BLaER1 (cell line): ENCODE measurements at regions not wholly inside any gene's neighbourhood (a gene's known extent, or its start where the extent isn't known, plus 50 kb on each side); places are given as distances from the start of the nearest gene placed in this dataset.
"Not testable (repeated sequence)": the region's sequence is repeated elsewhere in the genome, so short reads cannot be mapped to it uniquely, and the experiment has no call there.

Source experiments
- H3K27ac ChIP-seq: shearing (Covaris generic); formaldehyde crosslinking; 2 replicates; pipeline ENCODE4 v1.8.1; 2022
- H3K27me3 ChIP-seq: shearing (Covaris generic); formaldehyde crosslinking; 2 replicates; pipeline ENCODE4 v1.8.1; 2022
- H3K36me3 ChIP-seq: shearing (Covaris generic); formaldehyde crosslinking; 2 replicates; pipeline ENCODE4 v1.8.1; 2022
- H3K4me1 ChIP-seq: shearing (Covaris generic); formaldehyde crosslinking; 2 replicates; pipeline ENCODE4 v1.8.1; 2022
- H3K4me2 ChIP-seq: shearing (Covaris generic); formaldehyde crosslinking; 2 replicates; pipeline ENCODE4 v1.8.1; 2022
- H3K4me3 ChIP-seq: shearing (Covaris generic); formaldehyde crosslinking; 2 replicates; pipeline ENCODE4 v1.8.1; 2022
- H3K9ac ChIP-seq: shearing (Covaris generic); formaldehyde crosslinking; 2 replicates; pipeline ENCODE4 v1.8.1; 2022
- H3K9me3 ChIP-seq: shearing (Covaris generic); formaldehyde crosslinking; 2 replicates; pipeline ENCODE4 v1.8.1; 2022
- H4K20me1 ChIP-seq: shearing (Covaris generic); formaldehyde crosslinking; 2 replicates; pipeline ENCODE4 v1.8.1; 2022
- Cebpa-rat ChIP-seq: shearing (Covaris generic); IDR thresholded peaks from 2 replicates; pipeline ENCODE4 v1.8.1; 2022

DNA sequence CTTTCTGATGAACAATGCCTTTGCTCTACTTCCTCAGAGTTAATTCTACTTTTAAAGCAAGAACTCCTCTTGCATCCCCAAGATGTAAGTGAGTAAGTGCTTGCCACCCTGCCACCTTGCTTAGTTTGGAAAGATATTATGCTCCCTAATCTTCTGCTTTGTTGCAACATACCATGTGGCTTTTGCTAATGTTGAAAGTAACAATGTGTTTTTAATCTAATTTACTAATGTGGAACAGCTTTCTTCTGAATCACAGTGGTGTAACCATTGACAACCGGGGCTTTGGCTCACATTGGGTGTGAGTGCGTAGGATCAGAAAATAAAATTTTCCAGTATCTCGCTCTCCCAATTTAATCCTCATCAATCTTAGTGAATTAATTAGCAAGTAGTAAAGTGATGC lies 254.1 kb upstream of the PTER start:
- Histone ChIP-seq H3K4me2 (no peak overlapping the region), H3K27me3 (peaks cover under 1% of the 10 kb centered on the region; the same call in 1 of the 2 replicates), H3K36me3 (no peaks in the 10 kb centered on the region), H3K4me3 (no peak overlapping the region), H3K9ac (no peak overlapping the region), H3K27ac (no peak overlapping the region), H3K9me3 (no peaks in the 10 kb centered on the region; the same call in 1 of the 2 replicates), H3K4me1 (no peaks in the 10 kb centered on the region), H4K20me1 (no peaks in the 10 kb centered on the region)
- TF ChIP-seq Cebpa-rat = no peak

DNA sequence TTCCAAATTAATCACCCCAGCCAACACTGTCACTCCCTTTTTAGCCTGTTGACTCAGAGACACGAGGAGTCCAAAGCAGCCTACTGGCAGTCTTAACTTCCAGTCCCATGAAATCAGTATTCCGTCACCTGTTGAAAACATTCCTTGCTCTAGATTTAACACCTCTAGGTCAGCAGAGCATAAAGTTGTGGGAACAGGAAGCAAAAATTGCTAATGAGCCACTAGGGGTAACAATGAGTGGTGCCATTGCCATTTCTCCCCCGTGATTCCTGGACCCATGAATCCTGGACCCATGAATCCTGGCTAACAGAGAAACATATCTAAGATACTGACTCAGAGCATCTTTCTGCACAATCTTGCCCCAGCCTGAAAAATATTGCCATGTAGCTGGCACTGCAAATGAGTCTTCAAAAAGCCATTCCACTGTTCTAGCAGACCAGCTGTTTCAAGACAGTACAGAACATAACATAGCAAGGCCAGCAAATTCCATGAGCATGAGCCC lies 252.7 kb upstream of the PTER start:
- Histone ChIP-seq H3K36me3 (no peaks in the 10 kb centered on the region), H3K4me3 (no peak overlapping the region), H4K20me1 (no peaks in the 10 kb centered on the region), H3K9ac (no peak overlapping the region), H3K4me1 (peaks cover 7% of the 10 kb centered on the region), H3K27me3 (peaks cover 3% of the 10 kb centered on the region; the same call in 1 of the 2 replicates), H3K4me2 (no peak overlapping the region), H3K9me3 (no peaks in the 10 kb centered on the region; the same call in 1 of the 2 replicates), H3K27ac (no peak overlapping the region)
- no peak for TF ChIP-seq Cebpa-rat

DNA sequence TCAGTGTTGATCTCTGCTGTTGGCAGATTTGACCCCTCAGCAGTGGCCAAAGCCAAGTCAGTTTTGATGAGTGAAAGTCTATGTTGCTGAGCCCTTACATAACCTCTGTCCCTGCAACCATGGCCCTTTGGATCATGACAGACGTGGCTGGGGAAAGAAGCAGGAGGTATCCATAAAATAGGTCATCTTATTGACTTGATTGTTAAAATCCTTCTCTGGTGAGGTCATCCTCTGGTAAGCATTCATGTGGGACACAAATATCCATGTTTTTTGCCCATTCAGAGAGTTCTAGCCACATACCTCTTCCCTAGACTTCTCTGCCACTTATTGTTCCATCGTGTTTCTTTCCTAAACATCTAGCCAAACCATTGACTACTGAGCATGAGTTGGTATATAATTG lies 251.9 kb upstream of the PTER start:
- Histone ChIP-seq H3K36me3 (no peaks in the 10 kb centered on the region), H3K4me1 (peaks cover 14% of the 10 kb centered on the region), H3K9me3 (no peaks in the 10 kb centered on the region; the same call in 1 of the 2 replicates), H3K9ac (no peak overlapping the region), H3K27me3 (peaks cover 3% of the 10 kb centered on the region; the same call in 1 of the 2 replicates), H3K4me3 (no peak overlapping the region), H3K4me2 (no peak overlapping the region), H4K20me1 (0 out of 2 replicates have a peak, but pooled peaks cover 5% of the 10 kb centered on the region), H3K27ac (no peak overlapping the region)
- no peak for TF ChIP-seq Cebpa-rat

DNA sequence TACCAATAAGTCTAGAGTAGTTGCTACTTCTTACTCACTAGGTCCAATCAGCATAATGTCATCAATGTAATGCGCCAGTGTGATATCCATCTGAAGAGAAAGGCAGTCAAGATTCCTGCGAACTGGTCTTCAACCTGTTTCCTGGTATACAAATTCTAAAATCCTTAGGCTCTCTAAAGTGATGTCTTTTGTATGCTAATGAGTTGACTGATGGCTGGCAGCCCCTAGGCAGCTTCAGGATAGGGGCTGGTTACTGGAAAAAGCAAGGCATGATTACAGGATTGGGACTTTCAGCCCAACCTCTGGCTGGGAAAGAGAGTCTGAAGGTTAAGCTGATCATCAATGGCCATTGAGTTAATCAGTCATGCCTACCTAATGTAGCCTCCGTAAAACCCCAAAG lies 250.2 kb upstream of the PTER start:
- no peak for TF ChIP-seq Cebpa-rat
- Histone ChIP-seq H3K27ac (no peak overlapping the region), H3K4me2 (no peak overlapping the region)

DNA sequence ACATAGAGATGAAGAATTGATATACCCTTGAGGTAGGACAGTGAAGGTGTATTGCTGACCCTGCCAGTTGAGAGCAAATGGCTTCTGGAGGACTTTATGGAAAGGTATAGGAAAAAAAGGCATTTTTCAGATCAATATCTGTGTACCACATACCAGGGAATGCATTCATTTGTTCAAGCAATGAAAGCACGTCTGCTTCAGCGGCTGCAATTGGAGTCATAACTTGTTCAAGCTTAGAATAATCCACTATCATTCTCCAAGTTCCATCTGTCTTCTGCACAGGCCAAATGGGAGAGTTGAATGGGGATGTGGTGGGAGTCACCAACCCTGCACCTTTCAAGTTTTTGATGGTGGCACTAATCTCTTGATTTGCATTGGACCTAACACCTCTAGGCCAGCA lies 249.6 kb upstream of the PTER start:
- Histone ChIP-seq H3K9me3 (peaks cover 6% of the 10 kb centered on the region; the same call in 1 of the 2 replicates), H4K20me1 (0 out of 2 replicates have a peak, but pooled peaks cover 5% of the 10 kb centered on the region), H3K27ac (no peak overlapping the region), H3K36me3 (no peaks in the 10 kb centered on the region), H3K4me3 (no peak overlapping the region), H3K9ac (no peak overlapping the region), H3K4me1 (peaks cover 19% of the 10 kb centered on the region), H3K27me3 (peaks cover 3% of the 10 kb centered on the region; the same call in 1 of the 2 replicates), H3K4me2 (no peak overlapping the region)
- no peak for TF ChIP-seq Cebpa-rat

More for the DNA sequence above, 250.2 kb upstream of the PTER start:
- Histone ChIP-seq H3K9ac (no peak overlapping the region), H3K9me3 (peaks cover 6% of the 10 kb centered on the region; the same call in 1 of the 2 replicates), H3K4me1 (peaks cover 19% of the 10 kb centered on the region), H4K20me1 (0 out of 2 replicates have a peak, but pooled peaks cover 5% of the 10 kb centered on the region), H3K4me3 (no peak overlapping the region), H3K27me3 (peaks cover 3% of the 10 kb centered on the region; the same call in 1 of the 2 replicates), H3K36me3 (no peaks in the 10 kb centered on the region)

DNA sequence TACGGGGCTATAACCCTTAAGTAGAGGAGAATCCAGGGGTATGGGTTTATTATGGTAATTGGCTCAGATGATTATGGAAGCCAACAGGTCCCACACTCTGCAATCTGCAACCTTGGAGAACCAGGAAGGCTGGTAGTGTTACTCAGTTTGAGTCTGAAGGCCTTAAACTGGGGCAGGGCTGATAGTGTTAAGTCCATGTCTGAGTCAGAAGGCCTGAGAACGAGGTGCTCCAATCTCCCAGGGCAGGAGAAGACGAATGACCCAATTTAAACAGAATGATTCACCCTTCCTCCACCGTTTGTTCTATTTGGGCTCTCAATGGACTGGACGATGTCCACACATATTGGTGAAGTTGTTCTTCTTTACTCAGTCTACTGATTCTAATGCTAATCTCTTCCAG lies 244.5 kb upstream of the PTER start:
- Histone ChIP-seq H3K4me1 (peaks cover 41% of the 10 kb centered on the region), H3K9me3 (peaks cover 12% of the 10 kb centered on the region), H3K36me3 (no peaks in the 10 kb centered on the region), H3K9ac (no peak overlapping the region), H3K4me3 (no peak overlapping the region), H3K27me3 (peaks cover 20% of the 10 kb centered on the region), H3K27ac (no peak overlapping the region), H3K4me2 (no peak overlapping the region), H4K20me1 (0 out of 2 replicates have a peak, but pooled peaks cover 9% of the 10 kb centered on the region)
- TF ChIP-seq Cebpa-rat = no peak

DNA sequence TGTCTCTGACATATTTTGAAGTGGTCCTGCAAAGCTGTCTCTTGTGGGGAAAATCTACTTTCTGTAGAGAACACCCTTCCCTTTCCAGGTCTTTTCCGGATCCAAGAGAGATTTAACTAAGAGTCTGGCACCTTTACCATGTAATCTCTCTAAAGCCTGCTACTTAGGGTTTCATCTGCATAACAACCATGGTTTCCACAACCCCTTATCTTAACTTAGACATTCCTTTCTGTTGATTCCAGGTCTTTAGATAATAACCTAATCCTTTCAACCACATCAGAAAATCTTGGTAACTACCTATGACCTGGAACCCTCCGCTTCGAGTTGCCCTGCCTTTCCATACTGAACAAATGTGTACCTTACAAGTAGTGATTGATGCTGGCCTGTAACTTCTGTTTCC lies 243.6 kb upstream of the PTER start:
- no peak overlapping the region for H3K9ac ChIP-seq
- H3K27me3 ChIP-seq = peaks cover 18% of the 10 kb centered on the region
- H3K27ac ChIP-seq = no peak overlapping the region
- H4K20me1 ChIP-seq = 0 out of 2 replicates have a peak, but pooled peaks cover 9% of the 10 kb centered on the region
- H3K4me2 ChIP-seq = no peak overlapping the region
- peaks cover 12% of the 10 kb centered on the region for H3K9me3 ChIP-seq
- TF ChIP-seq Cebpa-rat = no peak
- H3K4me1 ChIP-seq = peaks cover 41% of the 10 kb centered on the region
- no peaks in the 10 kb centered on the region for H3K36me3 ChIP-seq
- H3K4me3 ChIP-seq = no peak overlapping the region

DNA sequence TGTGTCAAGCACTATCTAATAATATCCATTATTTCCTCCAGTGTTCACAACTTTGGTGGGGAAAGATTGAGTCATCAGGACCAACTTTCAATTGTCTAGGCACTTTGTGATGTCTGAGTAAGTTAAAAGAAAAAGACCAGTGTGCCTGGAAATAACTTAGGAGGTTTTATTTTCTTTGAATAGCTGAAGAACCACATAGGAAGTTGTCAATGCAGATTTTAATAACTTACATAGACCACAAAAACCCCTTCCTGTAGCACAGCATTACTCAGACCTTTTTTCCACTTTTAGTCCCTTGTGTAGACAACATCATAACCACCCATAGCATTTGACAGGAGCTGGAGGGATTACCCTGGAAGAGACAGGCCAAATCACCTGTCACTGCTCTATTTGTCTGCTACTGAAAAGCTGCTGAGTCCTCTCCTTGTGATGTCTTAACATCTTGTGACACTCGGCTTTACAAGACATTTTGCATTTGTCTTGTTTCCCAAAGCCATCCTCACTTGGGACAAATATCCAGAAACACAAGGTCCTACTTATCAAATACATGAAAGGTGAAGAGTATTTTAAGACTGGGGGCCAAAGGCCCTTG lies 241.5 kb upstream of the PTER start:
- peaks cover 12% of the 10 kb centered on the region for H3K9me3 ChIP-seq
- no peak for TF ChIP-seq Cebpa-rat
- H3K4me3 ChIP-seq = no peak overlapping the region
- peaks cover 24% of the 10 kb centered on the region for H3K4me1 ChIP-seq
- no peak overlapping the region for H3K27ac ChIP-seq
- H3K27me3 ChIP-seq = peaks cover 18% of the 10 kb centered on the region
- no peaks in the 10 kb centered on the region for H3K36me3 ChIP-seq
- H4K20me1 ChIP-seq = 0 out of 2 replicates have a peak, but pooled peaks cover 4% of the 10 kb centered on the region
- H3K4me2 ChIP-seq = peak overlapping the region; percentile 74
- no peak overlapping the region for H3K9ac ChIP-seq

DNA sequence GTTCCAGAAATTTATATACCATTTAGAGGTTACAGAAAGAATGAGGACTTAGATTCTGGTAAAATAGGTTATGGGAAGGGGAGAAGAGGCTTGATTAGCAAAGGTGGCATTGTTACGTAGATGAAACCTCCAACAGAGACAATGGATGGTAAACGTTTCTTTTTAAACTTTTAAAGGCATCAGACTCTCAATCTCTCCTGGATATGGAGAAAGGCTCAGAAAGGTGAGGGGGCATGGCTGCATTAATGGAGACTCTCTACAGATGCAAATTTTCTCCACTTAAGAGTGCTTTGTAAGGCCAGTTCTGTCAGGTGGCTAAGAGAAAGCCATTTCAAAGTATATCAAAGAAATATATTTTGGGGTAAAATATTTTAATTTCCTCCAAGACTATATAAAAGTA lies 240.9 kb upstream of the PTER start:
- Histone ChIP-seq H3K27me3 (peaks cover 18% of the 10 kb centered on the region), H3K4me2 (peak overlapping the region; percentile 74), H3K4me3 (no peak overlapping the region), H3K9ac (no peak overlapping the region), H3K9me3 (peaks cover 8% of the 10 kb centered on the region), H3K27ac (no peak overlapping the region), H3K36me3 (no peaks in the 10 kb centered on the region), H3K4me1 (peaks cover 23% of the 10 kb centered on the region), H4K20me1 (0 out of 2 replicates have a peak, but pooled peaks cover 4% of the 10 kb centered on the region)
- no peak for TF ChIP-seq Cebpa-rat

DNA sequence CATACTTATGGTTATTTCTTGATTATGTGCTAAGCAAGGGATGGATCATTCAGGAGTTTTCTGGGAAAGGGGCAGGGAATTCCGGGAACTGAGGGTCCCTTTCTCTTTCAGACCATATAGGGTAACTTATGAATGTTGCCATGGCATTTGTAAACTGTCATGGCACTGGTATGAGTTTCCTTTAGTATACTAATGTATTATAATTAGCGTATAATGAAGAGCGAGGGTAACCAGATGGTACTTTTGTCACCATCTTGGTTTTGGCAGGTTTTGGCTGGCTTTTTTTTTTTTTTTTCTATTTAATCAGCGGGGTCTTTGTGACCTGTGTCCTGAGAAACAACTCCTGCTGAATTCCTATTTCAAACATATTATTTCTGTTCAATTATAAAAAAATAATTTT lies 237.6 kb upstream of the PTER start:
- H3K27me3 ChIP-seq = peaks cover 12% of the 10 kb centered on the region; the same call in 1 of the 2 replicates
- no peak overlapping the region for H3K4me2 ChIP-seq
- peaks cover 19% of the 10 kb centered on the region for H3K4me1 ChIP-seq
- no peak overlapping the region for H3K4me3 ChIP-seq
- peaks cover 6% of the 10 kb centered on the region for H3K9me3 ChIP-seq
- no peaks in the 10 kb centered on the region for H3K36me3 ChIP-seq
- 0 out of 2 replicates have a peak, but pooled peaks cover 4% of the 10 kb centered on the region for H4K20me1 ChIP-seq
- no peak overlapping the region for H3K27ac ChIP-seq
- TF ChIP-seq Cebpa-rat = no peak
- no peak overlapping the region for H3K9ac ChIP-seq

DNA sequence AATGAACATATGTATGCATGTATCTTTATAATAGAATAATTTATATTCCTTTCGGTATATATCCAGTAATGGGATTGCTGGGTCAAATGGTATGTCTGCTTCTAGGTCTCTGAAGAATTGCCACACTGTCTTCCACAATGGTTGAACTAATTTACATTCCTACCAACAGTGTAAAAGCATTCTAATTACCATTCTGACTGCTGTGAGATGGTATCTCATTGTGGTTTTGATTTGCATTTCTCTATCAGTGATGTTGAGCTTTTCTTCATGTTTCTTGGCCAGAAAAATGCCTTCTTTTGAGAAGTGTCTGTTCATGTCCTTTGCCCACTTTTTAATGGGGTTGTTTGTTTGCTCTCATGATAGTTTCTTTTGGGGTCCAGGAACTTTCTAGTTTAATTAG lies 213.2 kb upstream of the PTER start:
- not testable (repeated sequence) for H3K4me3 ChIP-seq, H3K4me1 ChIP-seq, H3K4me2 ChIP-seq, H3K27ac ChIP-seq, H3K36me3 ChIP-seq, H3K27me3 ChIP-seq, H4K20me1 ChIP-seq, H3K9ac ChIP-seq
- peaks cover 45% of the 10 kb centered on the region for H3K9me3 ChIP-seq
